Thyroid gland (tissue), 4 donors: ENCODE measurements at regions not wholly inside any gene's neighbourhood (a gene's known extent, or its start where the extent isn't known, plus 50 kb on each side); places are given as distances from the start of the nearest gene placed in this dataset.

ENCODE experiments used
- DNase-seq, 2 donors: peaks; one replicate each; pipeline ENCODE4 v3.0.0-alpha.2; 2019
- H3K27ac ChIP-seq, 3 donors: fragments of 200-600 bp; sonication (generic); 1 replicate in 2 of 3; 2 replicates in 1 of 3; pipeline ENCODE4 v1.5.1; 2016 to 2019; ENCODE audit warnings: mild to moderate bottlenecking in 1 of 3, moderate library complexity in 1 of 3
- H3K27me3 ChIP-seq: fragments of 200-600 bp; sonication (generic); one replicate; pipeline ENCODE4 v1.5.1; 2019
- H3K36me3 ChIP-seq, 2 donors: fragments of 200-600 bp; sonication (generic); one replicate each; pipeline ENCODE4 v1.5.1; 2016 to 2019
- H3K4me1 ChIP-seq, 2 donors: fragments of 200-600 bp; sonication (generic); one replicate each; pipeline ENCODE4 v1.5.1; 2017 to 2019
- H3K4me3 ChIP-seq, 3 donors: fragments of 200-600 bp; sonication (generic); replicated peaks in 1 of 3; 1 replicate in 2 of 3; 2 replicates in 1 of 3; pipeline ENCODE4 v1.5.1; 2016; ENCODE audit warnings: mild to moderate bottlenecking in 1 of 3
- H3K9me3 ChIP-seq: fragments of 200-600 bp; sonication (generic); one replicate; pipeline ENCODE4 v1.5.1; 2017
- CTCF ChIP-seq, 6 experiments: fragments of 200-600 bp in 3 of 6; fragments of 450-650 bp in 3 of 6; sonication (generic) in 3 of 6; IDR thresholded peaks; one replicate each; pipeline ENCODE4 v1.5.1; 2016 to 2019; ENCODE audit warnings: antibody characterized with exemption in 6 of 6, mild to moderate bottlenecking in 2 of 6, inconsistent platforms in 1 of 6, moderate library complexity in 1 of 6
- POLR2A ChIP-seq, 2 donors: fragments of 450-650 bp; IDR thresholded peaks; one replicate each; pipeline ENCODE4 v1.6.1; 2017; ENCODE audit warnings: antibody characterized with exemption in 2 of 2, mild to moderate bottlenecking in 2 of 2, moderate library complexity in 1 of 2
- WGBS, 2 donors: methylation state at CpG; one replicate each; pipeline ENCODE4 v1.1.5; 2017; 5-methylcytosine and 5-hydroxymethylcytosine counted together
- intact Hi-C: fragments of 100-400 bp; cut with DNase I; formaldehyde crosslinking; loops from one replicate; pipeline ENCODE4 v1.15.1; 2023

GRCh38 chr18:39319141-39319540, 1753.5 kb upstream of the CELF4 start:
- intact Hi-C loops, result no loop called here
- TF ChIP-seq CTCF (IDR thresholded peaks at IDR 0.05), result no peak
- TF ChIP-seq POLR2A (IDR thresholded peaks at IDR 0.05), result no peak
- Histone ChIP-seq H3K9me3 (no peaks in the 10 kb centered on the region), H3K4me1 (no peaks in the 10 kb centered on the region), H3K4me3 (no peak overlapping the region), H3K27me3 (no peaks in the 10 kb centered on the region), H3K27ac (no peak overlapping the region), H3K36me3 (no peaks in the 10 kb centered on the region)
- no peak for DNase-seq

DNA sequence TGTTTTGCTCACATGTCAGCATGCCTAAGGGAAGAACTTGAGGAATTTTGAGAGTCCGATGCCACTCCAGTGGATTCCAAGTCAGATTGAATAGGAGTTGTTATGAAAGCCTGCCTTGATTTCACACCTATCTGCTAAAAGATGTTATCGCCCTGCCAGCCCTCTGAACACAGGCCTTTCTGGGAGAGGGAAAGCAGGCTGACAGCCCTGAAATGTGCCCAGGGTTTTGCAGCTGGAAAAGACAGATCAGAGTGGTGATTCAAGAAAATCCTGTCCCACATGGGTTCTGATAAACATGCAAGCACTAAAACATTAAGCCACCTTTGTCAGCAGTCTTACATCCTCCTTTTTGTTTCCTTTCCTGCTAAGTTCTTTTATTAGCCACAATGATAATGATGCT, 1752.9 kb upstream of the CELF4 start:
- intact Hi-C loops, result no loop called here
- no peaks in the 10 kb centered on the region for H3K27me3 ChIP-seq
- H3K36me3 ChIP-seq, result no peaks in the 10 kb centered on the region
- DNase-seq, result no peak
- H3K4me1 ChIP-seq, result no peaks in the 10 kb centered on the region
- WGBS, 2 donors, result 48 to 67% methylated on average over 2 of the region's 2 CpGs
- TF ChIP-seq CTCF (IDR thresholded peaks at IDR 0.05) (no peak), POLR2A (IDR thresholded peaks at IDR 0.05) (no peak)
- no peak overlapping the region for H3K27ac ChIP-seq
- no peak overlapping the region for H3K4me3 ChIP-seq
- no peaks in the 10 kb centered on the region for H3K9me3 ChIP-seq

DNA sequence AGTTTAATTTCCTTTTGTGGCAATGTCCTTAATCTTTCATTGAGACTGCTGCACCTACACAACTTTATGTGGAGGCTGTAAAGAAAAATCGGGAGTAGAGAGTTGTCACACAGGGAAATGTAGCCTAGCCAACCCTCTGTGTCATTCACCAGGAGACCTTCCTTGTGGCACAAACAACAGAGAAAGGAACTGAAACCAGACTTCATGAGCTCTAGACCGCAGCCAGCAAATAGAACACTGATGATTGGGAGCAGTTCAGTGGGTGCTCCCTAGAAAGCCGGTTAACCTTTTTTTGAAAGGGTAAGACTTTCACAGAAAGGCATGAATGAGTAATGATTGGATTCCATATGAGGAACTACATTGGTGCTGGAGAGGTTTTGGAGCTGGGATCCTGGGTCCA, 1752.4 kb upstream of the CELF4 start:
- H3K36me3 ChIP-seq, result no peaks in the 10 kb centered on the region

DNA sequence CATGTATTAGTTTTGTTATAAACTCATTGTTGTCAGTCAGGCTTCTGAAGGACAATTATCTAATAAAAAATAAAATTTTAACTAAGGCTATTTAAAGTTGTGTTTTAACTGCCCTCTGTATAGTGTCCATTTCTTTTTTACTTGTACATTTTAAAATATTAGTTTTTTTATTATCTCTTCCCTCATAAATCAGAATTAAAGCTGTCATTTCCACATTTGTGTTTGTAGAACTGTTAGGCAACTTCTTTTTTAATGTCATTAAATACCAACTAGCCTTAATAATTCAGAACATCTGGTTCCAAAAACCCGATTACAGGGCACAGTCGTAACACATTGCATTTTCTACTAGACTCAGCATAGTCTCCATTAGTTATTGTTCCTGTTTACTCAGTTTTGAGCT, 1749.0 kb upstream of the CELF4 start:
- 77 to 90% methylated on average over 2 of the region's 2 CpGs for WGBS, 2 donors
- DNase-seq, result no peak

More for the DNA sequence above, 1752.4 kb upstream of the CELF4 start:
- no peaks in the 10 kb centered on the region for H3K4me1 ChIP-seq
- no peak for DNase-seq
- no peak overlapping the region for H3K27ac ChIP-seq
- no peaks in the 10 kb centered on the region for H3K27me3 ChIP-seq
- intact Hi-C loops, result no loop called here
- 79 to 86% methylated on average over 3 of the region's 3 CpGs for WGBS, 2 donors
- H3K4me3 ChIP-seq, result no peak overlapping the region
- no peak for TF ChIP-seq CTCF (IDR thresholded peaks at IDR 0.05)
- TF ChIP-seq POLR2A (IDR thresholded peaks at IDR 0.05), result no peak
- no peaks in the 10 kb centered on the region for H3K9me3 ChIP-seq

DNA sequence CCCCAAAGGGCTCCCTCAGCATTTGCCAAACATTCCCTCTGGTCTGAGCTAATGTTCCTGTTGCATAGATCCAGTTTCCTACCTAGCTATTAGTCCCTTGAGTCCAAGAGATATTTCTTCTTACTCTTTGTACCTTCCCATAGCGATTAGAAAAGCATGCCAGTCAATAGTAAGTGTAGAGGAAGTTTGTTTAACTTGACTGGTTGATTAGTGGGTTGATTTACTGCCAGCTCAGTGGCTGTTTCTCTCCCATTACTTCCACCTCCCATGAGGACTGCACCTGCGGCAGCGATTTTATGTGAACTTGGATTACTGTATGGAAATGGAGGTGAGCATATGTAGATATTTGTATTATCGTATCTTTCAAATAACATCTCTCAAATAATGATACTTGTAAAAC, 1748.4 kb upstream of the CELF4 start:
- TF ChIP-seq POLR2A (IDR thresholded peaks at IDR 0.05) (no peak), CTCF (IDR thresholded peaks at IDR 0.05) (no peak)
- no peaks in the 10 kb centered on the region for H3K4me1 ChIP-seq
- intact Hi-C loops, result no loop called here
- H3K27ac ChIP-seq, result no peak overlapping the region
- H3K36me3 ChIP-seq, result no peaks in the 10 kb centered on the region
- no peak overlapping the region for H3K4me3 ChIP-seq
- WGBS, 2 donors, result 72 to 77% methylated on average over 4 of the region's 4 CpGs
- no peaks in the 10 kb centered on the region for H3K9me3 ChIP-seq
- no peak for DNase-seq
- H3K27me3 ChIP-seq, result no peaks in the 10 kb centered on the region

More for the DNA sequence above, 1749.0 kb upstream of the CELF4 start:
- Histone ChIP-seq H3K27ac (no peak overlapping the region), H3K4me3 (no peak overlapping the region), H3K4me1 (no peaks in the 10 kb centered on the region), H3K27me3 (no peaks in the 10 kb centered on the region), H3K9me3 (no peaks in the 10 kb centered on the region), H3K36me3 (no peaks in the 10 kb centered on the region)
- intact Hi-C loops, result no loop called here
- no peak for TF ChIP-seq POLR2A (IDR thresholded peaks at IDR 0.05)
- TF ChIP-seq CTCF (IDR thresholded peaks at IDR 0.05), result no peak
